HG03066 (cell line): ENCODE measurements at regions not wholly inside any gene's neighbourhood (a gene's known extent, or its start where the extent isn't known, plus 50 kb on each side); places are given as distances from the start of the nearest gene placed in this dataset.
"Not testable (repeated sequence)": the region's sequence is repeated elsewhere in the genome, so short reads cannot be mapped to it uniquely, and the experiment has no call there.

Experiments used
- ATAC-seq: cut with Tn5 transposase; IDR thresholded peaks from one replicate; pipeline ENCODE4 v1.9.1; 2021; ENCODE audit warnings: low read depth; ENCODE audit not compliant: unreplicated experiment

GRCh38 chr3:143175940-143176894 lies 56.6 kb downstream of the CHST2 start:
- not testable (repeated sequence) for ATAC-seq

DNA sequence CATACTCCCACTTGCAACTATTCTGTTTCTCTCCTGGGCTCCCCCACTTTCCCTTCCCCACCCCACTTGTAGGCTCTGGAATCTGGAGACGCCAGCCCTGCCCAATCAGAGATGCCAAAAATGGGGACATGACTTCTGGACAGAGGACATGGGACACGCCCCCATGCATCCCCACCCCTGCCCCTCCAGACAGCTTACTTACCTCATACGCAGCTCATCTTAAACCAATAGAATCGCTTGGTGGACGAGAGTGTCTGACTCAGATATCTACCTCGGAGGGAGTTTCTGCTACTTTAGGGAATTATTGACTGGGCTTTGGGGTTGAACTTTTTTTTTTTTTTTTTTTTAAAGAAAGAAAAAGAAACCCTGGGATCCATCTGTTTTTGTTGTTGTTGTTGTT lies 58.4 kb downstream of the CHST2 start:
- not testable (repeated sequence) for ATAC-seq

DNA sequence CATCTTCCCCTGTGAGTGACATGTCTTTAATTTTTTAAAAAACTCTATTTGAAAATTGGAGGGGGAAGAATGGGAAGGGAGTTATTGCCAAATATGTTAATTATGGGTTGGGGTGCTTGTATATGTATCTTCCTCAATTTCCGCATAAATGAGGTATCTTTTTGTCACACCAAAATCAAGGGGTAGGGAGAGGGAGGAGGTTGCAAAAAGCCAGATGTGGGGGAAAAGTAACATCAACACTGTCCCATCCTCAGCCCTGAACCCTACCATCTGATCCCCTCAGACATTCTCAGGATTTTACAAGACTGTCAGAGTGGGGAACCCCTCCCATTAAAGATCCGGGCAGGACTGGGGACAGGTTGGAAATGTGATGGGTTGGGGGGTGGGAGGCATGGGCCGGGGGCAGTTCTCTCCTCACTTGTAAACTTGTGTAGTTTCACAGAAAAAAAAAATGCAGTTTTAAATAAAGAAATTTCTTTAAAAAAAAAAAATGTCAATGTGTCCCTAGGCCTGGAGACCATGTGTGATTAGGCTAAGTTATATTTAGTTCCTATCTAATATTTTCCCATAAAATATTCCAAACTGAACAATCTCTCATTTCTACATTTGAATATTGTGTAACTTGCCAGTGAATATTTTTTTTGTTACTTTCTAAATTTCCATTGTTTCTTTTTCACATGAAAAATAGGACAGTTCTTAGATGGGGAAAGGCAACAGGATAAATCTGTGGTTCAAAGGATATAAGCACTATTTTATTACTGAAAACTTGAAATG lies 59.4 kb downstream of the CHST2 start:
- not testable (repeated sequence) for ATAC-seq

DNA sequence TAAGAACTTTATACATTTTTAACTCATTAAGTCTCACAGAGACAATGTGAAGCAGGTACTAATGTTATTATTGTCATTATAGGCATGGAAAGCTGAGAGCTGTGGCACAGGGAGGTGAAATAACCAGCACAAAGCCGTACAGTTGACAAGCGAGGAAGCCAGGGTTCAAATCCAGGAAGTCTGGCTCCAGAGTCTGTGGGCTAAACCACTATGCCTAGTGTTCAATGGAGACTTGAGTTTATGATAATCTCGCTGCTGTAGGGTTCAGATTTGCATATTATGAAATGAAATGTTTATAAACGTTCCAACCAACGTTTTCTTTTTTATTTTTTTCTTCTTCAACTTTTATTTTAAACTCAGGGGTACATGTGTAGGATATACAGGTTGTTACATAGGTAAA lies 60.0 kb downstream of the CHST2 start:
- ATAC-seq: no peak

DNA sequence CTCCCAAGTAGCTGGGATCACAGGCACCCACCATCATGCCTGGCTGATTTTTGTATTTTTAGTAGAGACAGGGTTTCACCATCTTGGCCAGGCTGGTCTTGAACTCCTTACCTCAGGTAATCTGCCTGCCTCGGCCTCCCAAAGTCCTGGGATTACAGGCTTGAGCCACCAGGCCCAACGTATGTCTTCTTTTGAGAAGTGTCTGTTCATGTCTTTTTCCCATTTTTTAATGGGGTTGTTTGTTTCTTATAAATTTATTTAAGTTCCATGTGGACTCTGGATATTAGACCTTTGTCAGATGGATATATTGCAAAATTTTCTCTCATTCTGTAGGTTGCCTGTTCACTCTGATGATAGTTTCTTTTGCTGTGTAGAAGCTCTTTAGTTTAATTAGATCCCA lies 61.3 kb downstream of the CHST2 start:
- ATAC-seq: not testable (repeated sequence)

- not testable (repeated sequence) for ATAC-seq
Observed at GRCh38 chr3:143181977-143182376, 62.4 kb downstream of the CHST2 start.

- no peak for ATAC-seq
Observed at GRCh38 chr3:143182866-143183664, 63.5 kb downstream of the CHST2 start.

DNA sequence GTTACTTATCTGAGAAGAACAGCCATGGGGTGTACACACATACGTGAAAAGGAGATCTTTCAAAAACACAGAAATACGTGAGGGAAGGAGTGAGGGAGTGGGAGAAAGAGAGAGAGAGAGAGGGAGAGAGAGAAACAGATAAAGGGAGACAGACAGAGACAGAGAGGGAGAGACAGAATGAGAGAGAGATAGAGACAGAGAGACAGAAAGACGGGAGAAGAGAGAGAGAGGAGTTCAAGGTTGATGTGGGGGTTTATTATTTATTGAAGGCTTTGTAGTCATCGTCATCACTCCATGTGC lies 64.0 kb downstream of the CHST2 start:
- ATAC-seq: no peak

GRCh38 chr3:143184099-143184498 lies 64.5 kb downstream of the CHST2 start:
- ATAC-seq: no peak

GRCh38 chr3:143185401-143185800 lies 65.8 kb downstream of the CHST2 start:
- ATAC-seq: no peak

GRCh38 chr3:143187111-143187510 lies 67.5 kb downstream of the CHST2 start:
- no peak for ATAC-seq

DNA sequence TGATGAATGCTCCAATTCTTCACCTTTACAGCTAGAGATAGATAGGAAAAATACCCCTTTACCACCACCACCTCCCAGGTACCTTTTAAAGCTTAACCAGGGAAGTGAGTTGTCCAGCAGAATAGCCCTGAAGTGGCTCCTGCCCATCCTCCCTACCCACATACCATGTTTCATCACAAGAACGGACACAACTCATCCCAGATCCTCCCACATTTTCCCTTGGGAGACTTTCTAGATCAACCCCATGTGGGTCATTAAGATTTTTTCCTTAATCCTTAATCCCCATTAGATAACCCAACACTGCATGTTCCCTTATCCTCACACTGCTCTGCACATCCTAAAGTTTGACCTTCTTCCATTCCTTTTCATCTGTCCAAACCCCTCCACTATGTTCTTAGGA lies 69.3 kb downstream of the CHST2 start:
- no peak for ATAC-seq

DNA sequence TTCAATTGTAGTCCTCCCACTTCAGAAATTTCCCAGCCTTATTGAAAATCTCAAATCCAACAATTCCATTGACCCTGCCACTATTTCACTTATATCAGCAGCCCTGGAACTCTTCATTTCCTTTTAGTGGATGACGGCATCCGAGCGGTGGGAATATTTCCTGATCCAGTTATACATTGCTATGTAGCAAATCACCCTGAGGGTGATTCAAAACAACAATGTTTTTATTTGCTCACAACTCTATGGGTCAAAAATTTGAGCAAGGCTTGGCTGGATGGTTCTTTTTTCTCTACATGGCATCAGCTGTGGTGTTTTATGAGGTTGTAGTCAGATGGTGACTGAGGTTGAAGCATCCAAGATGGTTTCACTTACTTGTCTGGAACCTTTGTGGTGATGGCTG lies 70.5 kb downstream of the CHST2 start:
- no peak for ATAC-seq

DNA sequence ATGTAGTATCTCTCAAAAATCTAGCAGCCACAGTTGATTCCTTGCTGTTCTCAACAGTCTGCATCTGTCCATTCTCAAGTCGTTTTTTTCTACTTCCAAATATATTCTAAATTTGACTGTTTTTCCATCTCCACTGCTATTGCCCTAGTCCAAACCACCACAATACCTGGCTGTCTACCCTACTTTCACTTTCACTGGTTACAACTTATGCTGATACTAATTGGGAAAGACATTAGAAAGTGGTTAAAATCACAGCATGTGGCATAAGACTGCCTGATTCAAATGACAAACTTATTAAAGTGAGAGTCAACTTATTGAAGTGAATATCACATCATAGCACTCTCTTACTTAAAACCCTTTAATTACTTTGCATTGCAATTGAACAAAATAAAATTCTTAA lies 72.6 kb downstream of the CHST2 start:
- ATAC-seq: no peak

GRCh38 chr3:143200001-143200924 lies 80.7 kb downstream of the CHST2 start:
- ATAC-seq: no peak

DNA sequence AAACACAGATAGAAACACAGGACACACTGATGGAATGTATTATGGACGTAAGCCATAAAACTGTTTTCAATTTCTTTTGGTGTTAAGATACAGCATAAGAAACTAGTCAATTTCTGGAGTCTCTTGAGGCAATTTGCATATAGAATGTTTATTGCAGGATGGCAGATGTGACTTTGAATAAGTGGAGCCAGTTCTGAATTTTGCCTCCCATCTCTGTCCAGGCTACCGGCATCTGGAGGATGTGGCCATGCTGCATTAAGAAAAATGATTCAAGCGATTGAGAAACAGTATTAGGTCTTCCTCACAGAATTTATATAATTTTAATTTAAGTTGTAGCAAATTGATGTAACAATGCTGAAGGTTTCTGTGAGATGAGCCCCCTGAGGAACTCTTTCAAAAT lies 81.5 kb downstream of the CHST2 start:
- no peak for ATAC-seq

GRCh38 chr3:143201870-143202752 lies 82.5 kb downstream of the CHST2 start:
- ATAC-seq: no peak

DNA sequence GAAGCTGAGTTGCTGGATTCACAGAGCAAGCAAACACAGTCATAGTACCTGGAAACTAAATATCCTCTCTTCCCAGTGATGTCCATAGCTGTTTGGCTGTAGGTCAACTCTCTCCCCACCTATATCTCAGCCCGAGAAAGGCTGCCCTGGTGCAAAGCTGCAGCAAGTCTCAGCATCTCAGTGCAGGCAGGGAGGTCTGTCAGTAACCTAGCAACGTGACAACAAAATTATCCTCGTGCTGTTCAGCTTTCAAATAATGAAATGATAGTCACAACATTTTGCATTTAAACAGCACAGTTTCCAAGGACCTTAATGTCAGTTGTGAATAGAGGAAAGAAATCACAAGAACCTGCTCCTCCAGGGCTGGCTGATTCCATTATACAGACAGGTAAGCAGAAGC lies 83.6 kb downstream of the CHST2 start:
- no peak for ATAC-seq

DNA sequence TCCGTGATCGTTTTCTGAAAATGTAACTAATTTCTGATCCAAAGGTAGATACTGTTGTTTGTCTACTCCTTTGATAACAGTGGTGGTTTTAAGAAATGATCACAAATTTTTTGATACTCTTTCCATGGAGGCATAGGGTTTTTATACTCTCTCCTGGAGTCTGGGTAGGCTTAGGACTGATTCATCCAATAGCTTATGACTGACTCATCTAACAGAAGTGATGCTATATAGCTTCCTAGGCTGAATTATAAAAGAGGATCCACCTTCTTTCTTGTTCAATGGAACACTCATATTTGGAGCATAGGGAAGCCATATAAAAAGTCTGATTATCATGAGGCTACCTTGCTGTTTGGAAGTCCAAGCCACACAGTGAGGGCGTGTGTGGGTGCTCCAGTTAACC lies 84.3 kb downstream of the CHST2 start:
- ATAC-seq: no peak
